ENCODE measurements at regions not wholly inside any gene's neighbourhood (a gene's known extent, or its start where the extent isn't known, plus 50 kb on each side); places are given as distances from the start of the nearest gene placed in this dataset.

- Histone ChIP-seq H3K27me3 (ENCODE audit: control insufficient read depth in 1 of 2, insufficient read depth in 2 of 2, low read length in 2 of 2) (no peaks in the 10 kb centered on the region), H3K9me3 (ENCODE audit: control insufficient read depth in 1 of 2, low read length in 2 of 2) (no peaks in the 10 kb centered on the region), H3K27ac (ENCODE audit: low read depth, low read length) (no peak overlapping the region)
Measured at GRCh38 chr3:105158286-105158685, 208.4 kb upstream of the ALCAM start.

GRCh38 chr3:105162448-105162847, 204.3 kb upstream of the ALCAM start:
- no peaks in the 10 kb centered on the region for H3K4me1 ChIP-seq (ENCODE audit: control insufficient read depth in 1 of 2, insufficient read depth in 2 of 2, low read length in 2 of 2)
- no peak overlapping the region for H3K9ac ChIP-seq (ENCODE audit: low read depth in 1 of 2, low read length in 2 of 2)
- no peak overlapping the region for H3K4me3 ChIP-seq (ENCODE audit: low read depth in 1 of 2, low read length in 2 of 2)
- H3K9me3 ChIP-seq (ENCODE audit: control insufficient read depth in 1 of 2, low read length in 2 of 2) = no peaks in the 10 kb centered on the region
- no peak overlapping the region for H3K27ac ChIP-seq (ENCODE audit: low read depth, low read length)
- no peaks in the 10 kb centered on the region for H3K36me3 ChIP-seq (ENCODE audit: control insufficient read depth in 1 of 2, insufficient read depth in 2 of 2, low read length in 2 of 2)
- H3K27me3 ChIP-seq (ENCODE audit: control insufficient read depth in 1 of 2, insufficient read depth in 2 of 2, low read length in 2 of 2) = no peaks in the 10 kb centered on the region

More at GRCh38 chr3:105158286-105158685, 208.4 kb upstream of the ALCAM start:
- H3K4me1 ChIP-seq (ENCODE audit: control insufficient read depth in 1 of 2, insufficient read depth in 2 of 2, low read length in 2 of 2) = no peaks in the 10 kb centered on the region
- H3K9ac ChIP-seq (ENCODE audit: low read depth in 1 of 2, low read length in 2 of 2) = no peak overlapping the region
- no peak overlapping the region for H3K4me3 ChIP-seq (ENCODE audit: low read depth in 1 of 2, low read length in 2 of 2)
- no peaks in the 10 kb centered on the region for H3K36me3 ChIP-seq (ENCODE audit: control insufficient read depth in 1 of 2, insufficient read depth in 2 of 2, low read length in 2 of 2)

GRCh38 chr3:105166893-105167292, 199.8 kb upstream of the ALCAM start:
- H3K27ac ChIP-seq (ENCODE audit: low read depth, low read length) = no peak overlapping the region
- no peak overlapping the region for H3K4me3 ChIP-seq (ENCODE audit: low read depth in 1 of 2, low read length in 2 of 2)
- H3K9me3 ChIP-seq (ENCODE audit: control insufficient read depth in 1 of 2, low read length in 2 of 2) = no peaks in the 10 kb centered on the region
- H3K4me1 ChIP-seq (ENCODE audit: control insufficient read depth in 1 of 2, insufficient read depth in 2 of 2, low read length in 2 of 2) = no peaks in the 10 kb centered on the region
- H3K36me3 ChIP-seq (ENCODE audit: control insufficient read depth in 1 of 2, insufficient read depth in 2 of 2, low read length in 2 of 2) = no peaks in the 10 kb centered on the region
- no peak overlapping the region for H3K9ac ChIP-seq (ENCODE audit: low read depth in 1 of 2, low read length in 2 of 2)
- no peaks in the 10 kb centered on the region for H3K27me3 ChIP-seq (ENCODE audit: control insufficient read depth in 1 of 2, insufficient read depth in 2 of 2, low read length in 2 of 2)

- no peaks in the 10 kb centered on the region for H3K9me3 ChIP-seq (ENCODE audit: control insufficient read depth in 1 of 2, low read length in 2 of 2)
- H3K4me1 ChIP-seq (ENCODE audit: control insufficient read depth in 1 of 2, insufficient read depth in 2 of 2, low read length in 2 of 2) = no peaks in the 10 kb centered on the region
- H3K36me3 ChIP-seq (ENCODE audit: control insufficient read depth in 1 of 2, insufficient read depth in 2 of 2, low read length in 2 of 2) = no peaks in the 10 kb centered on the region
- H3K27ac ChIP-seq (ENCODE audit: low read depth, low read length) = no peak overlapping the region
- no peaks in the 10 kb centered on the region for H3K27me3 ChIP-seq (ENCODE audit: control insufficient read depth in 1 of 2, insufficient read depth in 2 of 2, low read length in 2 of 2)
- no peak overlapping the region for H3K4me3 ChIP-seq (ENCODE audit: low read depth in 1 of 2, low read length in 2 of 2)
- no peak overlapping the region for H3K9ac ChIP-seq (ENCODE audit: low read depth in 1 of 2, low read length in 2 of 2)
Measured at GRCh38 chr3:105170423-105170822, 196.3 kb upstream of the ALCAM start.

GRCh38 chr3:105174017-105174615, 192.6 kb upstream of the ALCAM start:
- no peaks in the 10 kb centered on the region for H3K27me3 ChIP-seq (ENCODE audit: control insufficient read depth in 1 of 2, insufficient read depth in 2 of 2, low read length in 2 of 2)
- no peak overlapping the region for H3K27ac ChIP-seq (ENCODE audit: low read depth, low read length)
- no peak overlapping the region for H3K4me3 ChIP-seq (ENCODE audit: low read depth in 1 of 2, low read length in 2 of 2)
- no peak overlapping the region for H3K9ac ChIP-seq (ENCODE audit: low read depth in 1 of 2, low read length in 2 of 2)
- no peaks in the 10 kb centered on the region for H3K4me1 ChIP-seq (ENCODE audit: control insufficient read depth in 1 of 2, insufficient read depth in 2 of 2, low read length in 2 of 2)
- H3K9me3 ChIP-seq (ENCODE audit: control insufficient read depth in 1 of 2, low read length in 2 of 2) = no peaks in the 10 kb centered on the region
- H3K36me3 ChIP-seq (ENCODE audit: control insufficient read depth in 1 of 2, insufficient read depth in 2 of 2, low read length in 2 of 2) = no peaks in the 10 kb centered on the region

- Histone ChIP-seq H3K27ac (ENCODE audit: low read depth, low read length) (no peak overlapping the region), H3K4me3 (ENCODE audit: low read depth in 1 of 2, low read length in 2 of 2) (no peak overlapping the region), H3K4me1 (ENCODE audit: control insufficient read depth in 1 of 2, insufficient read depth in 2 of 2, low read length in 2 of 2) (no peaks in the 10 kb centered on the region), H3K9me3 (ENCODE audit: control insufficient read depth in 1 of 2, low read length in 2 of 2) (no peaks in the 10 kb centered on the region), H3K36me3 (ENCODE audit: control insufficient read depth in 1 of 2, insufficient read depth in 2 of 2, low read length in 2 of 2) (no peaks in the 10 kb centered on the region), H3K9ac (ENCODE audit: low read depth in 1 of 2, low read length in 2 of 2) (no peak overlapping the region), H3K27me3 (ENCODE audit: control insufficient read depth in 1 of 2, insufficient read depth in 2 of 2, low read length in 2 of 2) (no peaks in the 10 kb centered on the region)
Measured at GRCh38 chr3:105177576-105177975, 189.1 kb upstream of the ALCAM start.

GRCh38 chr3:105187344-105187743, 179.4 kb upstream of the ALCAM start:
- no peaks in the 10 kb centered on the region for H3K36me3 ChIP-seq (ENCODE audit: control insufficient read depth in 1 of 2, insufficient read depth in 2 of 2, low read length in 2 of 2)
- H3K4me3 ChIP-seq (ENCODE audit: low read depth in 1 of 2, low read length in 2 of 2) = no peak overlapping the region
- no peak overlapping the region for H3K9ac ChIP-seq (ENCODE audit: low read depth in 1 of 2, low read length in 2 of 2)
- no peak overlapping the region for H3K27ac ChIP-seq (ENCODE audit: low read depth, low read length)
- no peaks in the 10 kb centered on the region for H3K4me1 ChIP-seq (ENCODE audit: control insufficient read depth in 1 of 2, insufficient read depth in 2 of 2, low read length in 2 of 2)
- H3K9me3 ChIP-seq (ENCODE audit: control insufficient read depth in 1 of 2, low read length in 2 of 2) = no peaks in the 10 kb centered on the region
- no peaks in the 10 kb centered on the region for H3K27me3 ChIP-seq (ENCODE audit: control insufficient read depth in 1 of 2, insufficient read depth in 2 of 2, low read length in 2 of 2)

- H3K27ac ChIP-seq (ENCODE audit: low read depth, low read length) = no peak overlapping the region
- H3K4me3 ChIP-seq (ENCODE audit: low read depth in 1 of 2, low read length in 2 of 2) = no peak overlapping the region
- peaks cover 0 to 4% of the 10 kb centered on the region in 2 donors for H3K4me1 ChIP-seq (ENCODE audit: control insufficient read depth in 1 of 2, insufficient read depth in 2 of 2, low read length in 2 of 2)
- H3K9me3 ChIP-seq (ENCODE audit: control insufficient read depth in 1 of 2, low read length in 2 of 2) = no peaks in the 10 kb centered on the region
- H3K9ac ChIP-seq (ENCODE audit: low read depth in 1 of 2, low read length in 2 of 2) = no peak overlapping the region
- no peaks in the 10 kb centered on the region for H3K27me3 ChIP-seq (ENCODE audit: control insufficient read depth in 1 of 2, insufficient read depth in 2 of 2, low read length in 2 of 2)
- no peaks in the 10 kb centered on the region for H3K36me3 ChIP-seq (ENCODE audit: control insufficient read depth in 1 of 2, insufficient read depth in 2 of 2, low read length in 2 of 2)
Measured at GRCh38 chr3:105195260-105195659, 171.4 kb upstream of the ALCAM start.

- Histone ChIP-seq H3K9ac (ENCODE audit: low read depth in 1 of 2, low read length in 2 of 2) (no peak overlapping the region), H3K27ac (ENCODE audit: low read depth, low read length) (no peak overlapping the region), H3K4me1 (ENCODE audit: control insufficient read depth in 1 of 2, insufficient read depth in 2 of 2, low read length in 2 of 2) (peaks cover 0 to 4% of the 10 kb centered on the region in 2 donors), H3K9me3 (ENCODE audit: control insufficient read depth in 1 of 2, low read length in 2 of 2) (no peaks in the 10 kb centered on the region), H3K36me3 (ENCODE audit: control insufficient read depth in 1 of 2, insufficient read depth in 2 of 2, low read length in 2 of 2) (no peaks in the 10 kb centered on the region), H3K27me3 (ENCODE audit: control insufficient read depth in 1 of 2, insufficient read depth in 2 of 2, low read length in 2 of 2) (no peaks in the 10 kb centered on the region), H3K4me3 (ENCODE audit: low read depth in 1 of 2, low read length in 2 of 2) (no peak overlapping the region)
Measured at GRCh38 chr3:105197863-105198262, 168.8 kb upstream of the ALCAM start.

- Histone ChIP-seq H3K4me3 (ENCODE audit: low read depth in 1 of 2, low read length in 2 of 2) (no peak overlapping the region), H3K9me3 (ENCODE audit: control insufficient read depth in 1 of 2, low read length in 2 of 2) (no peaks in the 10 kb centered on the region), H3K27me3 (ENCODE audit: control insufficient read depth in 1 of 2, insufficient read depth in 2 of 2, low read length in 2 of 2) (no peaks in the 10 kb centered on the region), H3K9ac (ENCODE audit: low read depth in 1 of 2, low read length in 2 of 2) (no peak overlapping the region), H3K4me1 (ENCODE audit: control insufficient read depth in 1 of 2, insufficient read depth in 2 of 2, low read length in 2 of 2) (peaks cover 0 to 4% of the 10 kb centered on the region in 2 donors), H3K36me3 (ENCODE audit: control insufficient read depth in 1 of 2, insufficient read depth in 2 of 2, low read length in 2 of 2) (no peaks in the 10 kb centered on the region), H3K27ac (ENCODE audit: low read depth, low read length) (no peak overlapping the region)
Measured at GRCh38 chr3:105199217-105199616, 167.5 kb upstream of the ALCAM start.

- Histone ChIP-seq H3K9me3 (ENCODE audit: control insufficient read depth in 1 of 2, low read length in 2 of 2) (no peaks in the 10 kb centered on the region), H3K9ac (ENCODE audit: low read depth in 1 of 2, low read length in 2 of 2) (no peak overlapping the region), H3K4me1 (ENCODE audit: control insufficient read depth in 1 of 2, insufficient read depth in 2 of 2, low read length in 2 of 2) (no peaks in the 10 kb centered on the region), H3K27ac (ENCODE audit: low read depth, low read length) (no peak overlapping the region), H3K4me3 (ENCODE audit: low read depth in 1 of 2, low read length in 2 of 2) (no peak overlapping the region), H3K27me3 (ENCODE audit: control insufficient read depth in 1 of 2, insufficient read depth in 2 of 2, low read length in 2 of 2) (no peaks in the 10 kb centered on the region), H3K36me3 (ENCODE audit: control insufficient read depth in 1 of 2, insufficient read depth in 2 of 2, low read length in 2 of 2) (no peaks in the 10 kb centered on the region)
Measured at GRCh38 chr3:105210141-105210540, 156.6 kb upstream of the ALCAM start.
